DMS79 (cell line): ENCODE measurements at regions not wholly inside any gene's neighbourhood (a gene's known extent, or its start where the extent isn't known, plus 50 kb on each side); places are given as distances from the start of the nearest gene placed in this dataset.
"Not testable (repeated sequence)": the region's sequence is repeated elsewhere in the genome, so short reads cannot be mapped to it uniquely, and the experiment has no call there.

Experiments
- DNase-seq: peaks from one replicate; lab custom pipeline; 2025; lab: John Stamatoyannopoulos, UW

- no peak for DNase-seq
Measured at GRCh38 chr7:94314413-94315410, 80.0 kb upstream of the COL1A2 start.

- not testable (repeated sequence) for DNase-seq
Measured at GRCh38 chr7:94321138-94321537, 73.6 kb upstream of the COL1A2 start.

- DNase-seq, result no peak
Measured at GRCh38 chr7:94323844-94324243, 70.9 kb upstream of the COL1A2 start.

- DNase-seq, result no peak
Measured at GRCh38 chr7:94324380-94325121, 70.1 kb upstream of the COL1A2 start.

- no peak for DNase-seq
Measured at GRCh38 chr7:94325122-94325475, 69.6 kb upstream of the COL1A2 start.

GRCh38 chr7:94330269-94331020, 64.2 kb upstream of the COL1A2 start:
- no peak for DNase-seq

GRCh38 chr7:94332571-94332970, 62.1 kb upstream of the COL1A2 start:
- DNase-seq, result no peak

GRCh38 chr7:94333810-94334209, 60.9 kb upstream of the COL1A2 start:
- no peak for DNase-seq

GRCh38 chr7:94335586-94335985, 59.1 kb upstream of the COL1A2 start:
- DNase-seq, result no peak

- no peak for DNase-seq
Measured at GRCh38 chr7:94336009-94336408, 58.7 kb upstream of the COL1A2 start.

GRCh38 chr7:94338921-94339371, 55.7 kb upstream of the COL1A2 start:
- DNase-seq, result no peak

- DNase-seq, result no peak
Measured at GRCh38 chr7:94344826-94345225, 49.9 kb upstream of the COL1A2 start.
